H1 (cell line): ENCODE measurements at regions not wholly inside any gene's neighbourhood (a gene's known extent, or its start where the extent isn't known, plus 50 kb on each side); places are given as distances from the start of the nearest gene placed in this dataset.
A peak's percentile ranks its signal among the peaks of the same experiment; 100 is the strongest.

ENCODE experiments used
- ASH2L ChIP-seq: fragments of 200-600, 300-600 bp; sonication (generic); IDR thresholded peaks from one replicate; pipeline ENCODE4 v1.7.1; 2017; ENCODE audit warnings: low read length
- BRCA1 ChIP-seq: IDR thresholded peaks from 2 replicates; pipeline ENCODE4 v1.6.1; 2012; ENCODE audit warnings: low read depth, low read length, improper control_type of control experiment
- CBX5 ChIP-seq: fragments of 300-800, 300-1000 bp; sonication (generic); IDR thresholded peaks from 2 replicates; pipeline ENCODE4 v1.7.1; 2016; ENCODE audit warnings: antibody characterized with exemption, low read length, low read depth
- CEBPB ChIP-seq: IDR thresholded peaks from 2 replicates; pipeline ENCODE4 v1.6.1; 2012; ENCODE audit warnings: low read depth, low read length
- FOSL1 ChIP-seq: IDR thresholded peaks from 2 replicates; pipeline ENCODE4 v1.6.1; 2011; ENCODE audit warnings: mild to moderate bottlenecking, low read depth, low read length, moderate library complexity; ENCODE audit not compliant: insufficient read depth
- RAD21 ChIP-seq, 2 experiments: IDR thresholded peaks in 1 of 2; conservative IDR thresholded peaks in 1 of 2; 2 replicates each; pipeline ENCODE4 v1.6.1; 2011; ENCODE audit warnings: low read depth in 2 of 2, low read length in 2 of 2, improper control_type of control experiment in 1 of 2, inconsistent platforms in 1 of 2, mild to moderate bottlenecking in 1 of 2, moderate library complexity in 1 of 2
- RNF2 ChIP-seq: fragments of 200-900, 300-1000 bp; sonication (generic); IDR thresholded peaks from 2 replicates; pipeline ENCODE4 v1.7.1; 2016; ENCODE audit warnings: borderline replicate concordance, low read depth, mild to moderate bottlenecking, antibody characterized with exemption, low read length; ENCODE audit not compliant: poor library complexity, severe bottlenecking; ENCODE audit errors: missing control alignments
- SIX5 ChIP-seq: IDR thresholded peaks from 2 replicates; pipeline ENCODE4 v1.6.1; 2011; ENCODE audit warnings: mild to moderate bottlenecking, low read depth, low read length
- TAF7 ChIP-seq: optimal IDR thresholded peaks from 2 replicates; pipeline ENCODE3; 2011; ENCODE audit warnings: low read depth, mild to moderate bottlenecking, inconsistent platforms, low read length, moderate library complexity, borderline replicate concordance
- TBP ChIP-seq: IDR thresholded peaks from 2 replicates; pipeline ENCODE4 v1.6.1; 2011; ENCODE audit warnings: low read depth, low read length, improper control_type of control experiment

DNA sequence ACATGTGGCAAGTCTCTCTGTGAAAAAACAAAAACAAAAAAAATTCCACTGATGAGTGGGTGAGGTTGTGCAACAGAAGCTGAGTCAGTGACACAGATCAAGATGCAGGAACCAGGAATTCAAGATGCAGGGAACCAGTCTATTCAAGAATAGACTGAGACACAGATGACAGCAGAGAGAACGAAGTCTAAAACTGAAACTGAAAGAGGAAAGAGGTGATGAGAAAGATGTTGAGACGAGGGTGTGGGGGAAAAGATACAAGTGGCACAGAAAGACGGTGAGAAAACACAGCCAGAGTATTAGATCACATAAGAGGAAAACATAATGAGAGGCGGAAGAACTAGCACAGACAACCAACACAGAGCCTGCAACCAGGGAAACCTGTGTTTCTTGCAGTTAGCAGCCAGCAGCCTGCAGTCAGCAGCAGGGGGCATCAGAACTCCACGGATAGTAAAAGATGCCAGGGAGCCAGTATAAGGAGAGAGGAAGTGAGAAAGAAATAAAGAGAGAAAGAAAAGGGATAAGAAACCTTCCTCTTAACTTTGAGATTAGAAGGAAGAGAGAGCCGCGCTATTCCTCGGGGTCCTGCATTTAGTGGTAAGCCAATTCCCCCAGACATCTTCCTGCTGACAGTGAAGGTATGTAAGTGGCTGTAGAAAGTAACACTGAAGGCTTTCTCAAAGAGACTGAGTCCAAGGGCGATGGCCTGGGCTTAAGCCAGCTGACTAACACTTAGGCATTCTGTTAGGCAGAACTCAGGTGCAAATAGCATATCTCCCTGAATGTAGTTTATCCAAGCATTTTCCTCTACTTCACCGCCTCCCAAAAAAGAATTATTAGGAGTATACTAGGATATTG is 79.0 kb downstream of the TLR4 start (continued):
- no peak for TF ChIP-seq BRCA1
- TF ChIP-seq CBX5: no peak
- TF ChIP-seq SIX5: no peak
- no peak for TF ChIP-seq RNF2
- no peak for TF ChIP-seq FOSL1
- peak; percentile 96 for TF ChIP-seq RAD21 (IDR thresholded peaks at IDR 0.05 in 1 of 2, conservative IDR thresholded peaks at IDR 0.05 in 1 of 2; ENCODE audit: low read depth in 2 of 2, low read length in 2 of 2)
- TF ChIP-seq ASH2L: no peak
- no peak for TF ChIP-seq TBP
- TF ChIP-seq TAF7: no peak
- TF ChIP-seq CEBPB: no peak
